ENCODE measurements at regions not wholly inside any gene's neighbourhood (a gene's known extent, or its start where the extent isn't known, plus 50 kb on each side); places are given as distances from the start of the nearest gene placed in this dataset.
"Not testable (repeated sequence)": the region's sequence is repeated elsewhere in the genome, so short reads cannot be mapped to it uniquely, and the experiment has no call there.

DNA sequence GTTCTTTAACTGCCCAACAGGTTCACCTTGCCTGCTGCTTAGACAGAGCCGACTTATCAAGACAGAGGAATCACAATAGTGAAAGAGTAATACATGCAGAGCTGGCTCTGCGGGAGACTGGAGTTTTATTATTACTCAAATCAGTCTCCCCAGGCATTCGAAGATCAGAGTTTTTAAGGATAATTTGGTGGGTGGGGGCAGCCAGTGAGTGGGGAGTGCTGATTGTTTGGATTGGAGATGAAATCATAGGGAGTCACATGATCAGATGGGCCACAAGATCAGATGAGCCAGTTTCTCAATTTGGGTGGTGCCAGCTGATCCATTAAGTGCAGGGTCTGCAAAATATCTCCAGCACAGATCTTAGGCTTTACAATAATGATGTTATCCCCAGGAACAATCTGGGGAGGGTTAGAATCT, 131.3 kb downstream of the AKR1D1 start:
- ATAC-seq (no peak), DNase-seq (no peak)
- intact Hi-C loops (cut with DNase I) = no loop called here
- TF ChIP-seq, protein P1, sequence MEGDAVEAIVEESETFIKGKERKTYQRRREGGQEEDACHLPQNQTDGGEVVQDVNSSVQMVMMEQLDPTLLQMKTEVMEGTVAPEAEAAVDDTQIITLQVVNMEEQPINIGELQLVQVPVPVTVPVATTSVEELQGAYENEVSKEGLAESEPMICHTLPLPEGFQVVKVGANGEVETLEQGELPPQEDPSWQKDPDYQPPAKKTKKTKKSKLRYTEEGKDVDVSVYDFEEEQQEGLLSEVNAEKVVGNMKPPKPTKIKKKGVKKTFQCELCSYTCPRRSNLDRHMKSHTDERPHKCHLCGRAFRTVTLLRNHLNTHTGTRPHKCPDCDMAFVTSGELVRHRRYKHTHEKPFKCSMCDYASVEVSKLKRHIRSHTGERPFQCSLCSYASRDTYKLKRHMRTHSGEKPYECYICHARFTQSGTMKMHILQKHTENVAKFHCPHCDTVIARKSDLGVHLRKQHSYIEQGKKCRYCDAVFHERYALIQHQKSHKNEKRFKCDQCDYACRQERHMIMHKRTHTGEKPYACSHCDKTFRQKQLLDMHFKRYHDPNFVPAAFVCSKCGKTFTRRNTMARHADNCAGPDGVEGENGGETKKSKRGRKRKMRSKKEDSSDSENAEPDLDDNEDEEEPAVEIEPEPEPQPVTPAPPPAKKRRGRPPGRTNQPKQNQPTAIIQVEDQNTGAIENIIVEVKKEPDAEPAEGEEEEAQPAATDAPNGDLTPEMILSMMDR (IDR thresholded peaks at IDR 0.05) = no peak
- H3K4me3 ChIP-seq = no peak overlapping the region
- no peak overlapping the region for H3K27ac ChIP-seq
- H3K36me3 ChIP-seq = no peaks in the 10 kb centered on the region
- H3K9me3 ChIP-seq = no peaks in the 10 kb centered on the region
- no peaks in the 10 kb centered on the region for H3K27me3 ChIP-seq (ENCODE audit: low read depth)
- H3K4me1 ChIP-seq = no peaks in the 10 kb centered on the region

DNA sequence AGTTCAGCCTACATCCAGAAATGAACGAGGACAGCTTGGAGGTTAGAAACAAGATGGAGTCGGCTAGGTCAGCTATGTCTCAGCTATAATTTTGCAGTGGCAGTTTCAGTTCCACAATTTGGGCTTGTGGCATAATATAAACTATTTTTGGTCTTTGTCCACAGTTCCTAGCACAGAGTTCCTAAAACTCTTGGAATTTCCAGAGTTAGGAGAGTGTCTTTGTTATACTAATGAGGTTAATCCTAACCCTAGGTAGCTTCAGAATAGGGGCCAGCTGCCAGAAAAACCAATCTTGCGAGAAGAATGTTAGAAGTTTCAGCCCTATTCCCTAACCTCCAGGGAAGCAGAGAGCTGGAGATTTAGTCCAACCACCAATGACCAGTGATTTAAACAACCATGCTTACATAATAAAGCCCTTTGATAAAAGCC, 131.9 kb downstream of the AKR1D1 start:
- no peak for DNase-seq
- no peaks in the 10 kb centered on the region for H3K4me1 ChIP-seq
- no peaks in the 10 kb centered on the region for H3K27me3 ChIP-seq (ENCODE audit: low read depth)
- no peaks in the 10 kb centered on the region for H3K9me3 ChIP-seq
- H3K27ac ChIP-seq = no peak overlapping the region
- no peak overlapping the region for H3K4me3 ChIP-seq
- no peaks in the 10 kb centered on the region for H3K36me3 ChIP-seq
- TF ChIP-seq, protein P1 (IDR thresholded peaks at IDR 0.05) = no peak
- intact Hi-C loops (cut with DNase I) = no loop called here
- no peak for ATAC-seq

DNA sequence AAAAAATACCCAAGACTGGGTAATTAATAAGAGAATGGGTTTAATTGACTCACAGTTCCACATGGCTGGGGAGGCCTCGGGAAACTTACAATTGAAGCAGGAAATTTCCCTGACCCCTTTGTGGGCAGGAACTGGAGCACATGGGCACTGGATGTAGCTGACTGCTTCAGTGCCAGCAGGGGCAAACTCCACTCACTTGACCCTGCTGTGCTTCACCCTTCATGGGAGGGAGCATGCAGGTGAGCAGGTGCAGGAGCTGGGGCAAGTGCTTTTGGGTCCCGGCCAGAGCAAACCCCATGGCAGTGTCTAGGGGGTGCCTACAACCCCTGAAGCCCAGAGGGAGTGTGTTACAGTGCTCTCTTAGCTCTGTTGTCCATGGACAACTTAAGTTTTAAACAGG, 132.6 kb downstream of the AKR1D1 start:
- TF ChIP-seq, protein P1 (IDR thresholded peaks at IDR 0.05) = no peak
- Histone ChIP-seq H3K27ac (no peak overlapping the region), H3K9me3 (no peaks in the 10 kb centered on the region), H3K4me3 (no peak overlapping the region), H3K27me3 (ENCODE audit: low read depth) (no peaks in the 10 kb centered on the region), H3K36me3 (no peaks in the 10 kb centered on the region), H3K4me1 (no peaks in the 10 kb centered on the region)
- intact Hi-C loops (cut with DNase I) = no loop called here
- DNase-seq = no peak
- ATAC-seq = no peak

DNA sequence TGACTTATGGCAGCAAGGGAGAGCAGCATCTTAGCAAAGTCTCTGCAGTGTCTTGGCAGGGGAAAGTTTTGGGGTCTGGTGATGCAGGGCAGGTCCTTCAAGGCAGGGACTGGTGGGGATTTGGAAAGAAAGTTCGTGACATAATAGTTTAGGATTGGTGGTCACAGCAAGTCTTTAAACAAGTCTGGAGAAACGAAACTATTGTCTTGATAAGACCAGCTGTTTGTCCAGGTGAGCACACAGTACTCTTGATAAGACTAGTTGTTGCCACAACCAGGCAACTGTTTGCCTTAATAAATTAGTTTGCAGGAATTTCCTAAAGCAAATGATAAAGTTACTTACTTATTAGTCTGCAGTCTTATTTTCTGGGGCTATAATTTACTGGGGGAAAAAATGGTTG, 136.1 kb downstream of the AKR1D1 start:
- H3K9me3 ChIP-seq = no peaks in the 10 kb centered on the region
- DNase-seq (no peak), ATAC-seq (no peak)
- no peaks in the 10 kb centered on the region for H3K27me3 ChIP-seq (ENCODE audit: low read depth)
- no peak overlapping the region for H3K4me3 ChIP-seq
- TF ChIP-seq, protein P1 (IDR thresholded peaks at IDR 0.05) = no peak
- H3K27ac ChIP-seq = no peak overlapping the region
- no peaks in the 10 kb centered on the region for H3K36me3 ChIP-seq
- intact Hi-C loops (cut with DNase I) = no loop called here
- no peaks in the 10 kb centered on the region for H3K4me1 ChIP-seq

DNA sequence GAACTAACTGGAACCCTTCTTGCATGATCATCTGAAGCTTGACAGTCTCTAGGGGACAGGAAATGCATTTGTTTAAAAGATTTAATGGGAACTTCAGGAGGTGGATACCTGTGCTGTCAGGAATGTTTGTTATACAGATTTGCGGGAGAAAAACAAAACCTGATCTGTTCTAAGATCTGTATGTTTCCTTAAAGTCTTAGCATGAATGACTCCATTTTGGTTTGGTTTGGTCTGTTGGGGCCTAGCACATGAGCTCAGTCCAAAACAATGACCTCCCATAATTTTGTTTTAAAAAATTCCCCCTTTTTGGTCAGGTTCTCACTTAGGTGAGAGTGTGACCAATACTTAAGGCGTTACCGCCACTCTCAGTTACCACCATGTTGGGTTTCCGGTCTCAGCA, 138.7 kb downstream of the AKR1D1 start:
- Histone ChIP-seq H3K27me3 (ENCODE audit: low read depth) (no peaks in the 10 kb centered on the region), H3K36me3 (no peaks in the 10 kb centered on the region), H3K4me1 (no peaks in the 10 kb centered on the region), H3K4me3 (no peak overlapping the region), H3K27ac (no peak overlapping the region), H3K9me3 (peaks cover 2% of the 10 kb centered on the region)
- TF ChIP-seq, protein P1 (IDR thresholded peaks at IDR 0.05) = no peak
- ATAC-seq = no peak
- no peak for DNase-seq
- intact Hi-C loops (cut with DNase I) = no loop called here

DNA sequence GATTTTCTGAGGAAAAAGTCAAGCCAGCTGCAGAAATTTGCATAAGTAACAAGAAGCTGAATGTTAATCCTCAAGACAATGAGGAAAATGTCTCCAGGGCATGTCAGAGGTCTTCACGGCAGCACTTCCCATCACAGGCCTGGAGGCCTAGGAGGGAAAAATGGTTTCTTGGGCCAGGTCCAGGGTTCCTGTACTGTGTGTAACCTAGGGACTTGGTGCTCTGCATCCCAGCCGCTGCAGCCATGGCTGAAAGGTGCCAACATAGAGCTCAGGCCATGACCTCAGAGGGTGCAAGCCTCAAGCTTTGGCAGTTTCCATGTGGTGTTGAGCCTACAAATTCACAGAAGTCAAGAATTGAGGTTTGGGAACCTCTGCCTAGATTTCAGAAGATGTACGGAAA, 144.1 kb downstream of the AKR1D1 start:
- H3K4me1 ChIP-seq; H3K27me3 ChIP-seq (ENCODE audit: low read depth); ATAC-seq; DNase-seq; intact Hi-C loops (cut with DNase I); H3K36me3 ChIP-seq; H3K9me3 ChIP-seq; H3K27ac ChIP-seq; H3K4me3 ChIP-seq: not testable (repeated sequence)

DNA sequence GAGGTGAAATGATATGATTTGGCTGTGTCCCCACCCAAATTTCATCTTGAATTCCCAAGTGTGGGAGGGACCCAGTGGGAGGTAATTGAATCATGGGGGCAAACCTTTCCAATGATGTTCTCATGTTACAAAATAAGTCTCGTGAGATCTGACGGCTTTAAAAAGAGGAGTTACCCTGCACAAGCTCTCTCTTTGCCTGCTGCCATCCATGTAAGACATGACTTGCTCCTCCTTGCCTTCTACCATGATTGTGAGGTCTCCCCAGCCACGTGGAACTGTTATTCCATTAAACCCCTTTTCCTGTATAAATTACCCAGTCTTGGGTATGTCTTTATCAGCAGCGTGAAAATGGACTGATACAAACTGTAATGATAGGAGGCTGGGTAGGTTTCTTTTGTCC, 145.1 kb downstream of the AKR1D1 start:
- not testable (repeated sequence) for ATAC-seq; H3K36me3 ChIP-seq; H3K27me3 ChIP-seq (ENCODE audit: low read depth)

More for the DNA sequence above, 145.1 kb downstream of the AKR1D1 start:
- DNase-seq; H3K4me1 ChIP-seq; H3K4me3 ChIP-seq; H3K27ac ChIP-seq; H3K9me3 ChIP-seq; intact Hi-C loops (cut with DNase I): not testable (repeated sequence)
